ENCODE measurements at regions not wholly inside any gene's neighbourhood (a gene's known extent, or its start where the extent isn't known, plus 50 kb on each side); places are given as distances from the start of the nearest gene placed in this dataset.

DNA sequence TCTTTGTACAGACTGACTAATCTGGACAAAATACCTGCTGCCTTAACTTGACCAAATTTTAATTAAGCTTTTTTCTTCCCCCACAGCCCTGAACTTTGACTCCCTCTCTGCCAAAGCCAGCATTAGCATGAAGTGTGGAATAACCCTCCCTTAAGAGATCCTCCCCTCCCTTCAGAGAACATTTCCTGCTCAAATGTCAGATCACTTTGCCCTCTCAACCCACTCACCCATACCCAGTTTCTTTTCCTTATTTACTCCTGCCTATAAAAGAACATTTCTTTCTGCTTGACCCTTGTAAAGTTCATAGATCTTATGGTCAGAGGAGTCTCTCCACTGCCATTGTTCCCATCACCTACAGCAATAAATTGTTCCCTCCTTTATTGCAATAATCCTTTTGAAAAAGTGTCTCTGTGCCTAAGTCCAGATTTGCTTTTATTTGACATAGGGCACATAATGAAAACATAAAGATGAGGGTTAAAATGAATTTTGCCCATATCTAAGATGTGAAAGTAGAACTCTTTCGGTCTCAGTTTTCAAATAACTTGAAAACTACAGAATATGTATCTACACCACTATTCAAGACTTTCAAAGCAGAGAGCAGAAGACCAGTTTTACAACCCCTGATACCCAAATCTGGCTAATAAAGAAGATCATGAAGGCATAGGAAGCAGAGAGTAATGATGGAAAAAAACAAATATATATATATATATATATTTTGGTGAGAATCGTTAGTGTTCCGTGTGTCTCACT, 289.7 kb upstream of the ANXA10 start:
- TF ChIP-seq CHD2 (IDR thresholded peaks at IDR 0.05; ENCODE audit: low read length, partially characterized antibody), result no peak
- TF ChIP-seq, protein P1, sequence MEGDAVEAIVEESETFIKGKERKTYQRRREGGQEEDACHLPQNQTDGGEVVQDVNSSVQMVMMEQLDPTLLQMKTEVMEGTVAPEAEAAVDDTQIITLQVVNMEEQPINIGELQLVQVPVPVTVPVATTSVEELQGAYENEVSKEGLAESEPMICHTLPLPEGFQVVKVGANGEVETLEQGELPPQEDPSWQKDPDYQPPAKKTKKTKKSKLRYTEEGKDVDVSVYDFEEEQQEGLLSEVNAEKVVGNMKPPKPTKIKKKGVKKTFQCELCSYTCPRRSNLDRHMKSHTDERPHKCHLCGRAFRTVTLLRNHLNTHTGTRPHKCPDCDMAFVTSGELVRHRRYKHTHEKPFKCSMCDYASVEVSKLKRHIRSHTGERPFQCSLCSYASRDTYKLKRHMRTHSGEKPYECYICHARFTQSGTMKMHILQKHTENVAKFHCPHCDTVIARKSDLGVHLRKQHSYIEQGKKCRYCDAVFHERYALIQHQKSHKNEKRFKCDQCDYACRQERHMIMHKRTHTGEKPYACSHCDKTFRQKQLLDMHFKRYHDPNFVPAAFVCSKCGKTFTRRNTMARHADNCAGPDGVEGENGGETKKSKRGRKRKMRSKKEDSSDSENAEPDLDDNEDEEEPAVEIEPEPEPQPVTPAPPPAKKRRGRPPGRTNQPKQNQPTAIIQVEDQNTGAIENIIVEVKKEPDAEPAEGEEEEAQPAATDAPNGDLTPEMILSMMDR (IDR thresholded peaks at IDR 0.05), result no peak

Data from A549 (cell line).